ENCODE measurements at regions not wholly inside any gene's neighbourhood (a gene's known extent, or its start where the extent isn't known, plus 50 kb on each side); places are given as distances from the start of the nearest gene placed in this dataset.

DNA sequence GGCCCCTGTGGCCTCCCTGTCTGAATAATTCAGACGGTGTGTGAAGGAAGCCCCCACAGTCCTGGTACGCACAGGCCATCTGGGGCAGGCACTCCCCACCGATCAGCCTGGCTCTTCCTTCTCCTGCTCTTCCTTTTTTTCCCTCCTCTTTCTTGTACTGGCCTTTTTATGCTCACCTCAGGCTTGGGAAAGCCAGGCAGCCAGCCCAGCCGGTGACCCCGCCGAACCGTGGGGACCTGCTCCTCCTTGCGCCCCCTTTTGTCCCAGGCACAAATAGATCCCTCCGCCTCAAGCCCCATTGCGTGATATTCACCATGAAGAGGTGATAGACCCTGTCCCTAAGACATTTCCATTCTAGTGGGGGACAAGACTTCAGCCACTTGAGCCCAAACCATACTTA, 80.2 kb upstream of the BRD7 start:
- Histone ChIP-seq H3K4me1 (ENCODE audit: control insufficient read depth, extremely low read depth, insufficient read depth, low read length) (no peaks in the 10 kb centered on the region), H3K27ac (ENCODE audit: insufficient read depth, low read depth, low read length) (no peak overlapping the region), H3K9me3 (replicated peaks; ENCODE audit: control insufficient read depth, insufficient read depth, low read length) (no peaks in the 10 kb centered on the region), H3K9me1 (replicated peaks; ENCODE audit: control insufficient read depth, extremely low read depth, insufficient read depth, low read length) (no peaks in the 10 kb centered on the region), H3K36me3 (ENCODE audit: control insufficient read depth in 2 of 2, extremely low read depth in 1 of 2, insufficient read depth in 2 of 2, low read length in 2 of 2) (no peaks in the 10 kb centered on the region), H3K9ac (replicated peaks; ENCODE audit: extremely low read depth, insufficient read depth, low read length) (no peak overlapping the region), H3K4me2 (ENCODE audit: insufficient read depth, low read length) (no peak overlapping the region), H3K79me2 (ENCODE audit: control insufficient read depth, insufficient read depth, low read length) (no peaks in the 10 kb centered on the region), H4K20me1 (replicated peaks; ENCODE audit: control insufficient read depth, extremely low read depth, insufficient read depth, low read length) (no peaks in the 10 kb centered on the region), H3K27me3 (ENCODE audit: control insufficient read depth in 2 of 2, insufficient read depth in 2 of 2, low read length in 2 of 2) (no peaks in the 10 kb centered on the region), H2AFZ (ENCODE audit: low read depth, low read length) (no peak overlapping the region), H3K4me3 (replicated peaks in 1 of 3; ENCODE audit: insufficient read depth in 1 of 3, low read depth in 1 of 3, low read length in 3 of 3) (no peak overlapping the region)
- no peak for FAIRE-seq
- CTCF ChIA-PET, result no interaction called here
- TF ChIP-seq FOS (IDR thresholded peaks at IDR 0.05; ENCODE audit: borderline replicate concordance, insufficient read depth, low read length) (no peak), GATA2 (IDR thresholded peaks at IDR 0.05; ENCODE audit: insufficient read depth, insufficient read length, low read depth, low read length) (no peak), POLR2A (IDR thresholded peaks at IDR 0.05; ENCODE audit: low read depth, low read length) (no peak), MYC (IDR thresholded peaks at IDR 0.05; ENCODE audit: low read depth, low read length) (no peak), JUN (IDR thresholded peaks at IDR 0.05; ENCODE audit: borderline replicate concordance, insufficient read depth, insufficient read length, low read depth) (no peak), POLR2AphosphoS5 (IDR thresholded peaks at IDR 0.05; ENCODE audit: insufficient read depth, low read depth, low read length) (no peak), EZH2 (IDR thresholded peaks at IDR 0.05; ENCODE audit: borderline replicate concordance, low read depth, low read length, severe bottlenecking) (no peak)
- TF ChIP-seq, protein P1, sequence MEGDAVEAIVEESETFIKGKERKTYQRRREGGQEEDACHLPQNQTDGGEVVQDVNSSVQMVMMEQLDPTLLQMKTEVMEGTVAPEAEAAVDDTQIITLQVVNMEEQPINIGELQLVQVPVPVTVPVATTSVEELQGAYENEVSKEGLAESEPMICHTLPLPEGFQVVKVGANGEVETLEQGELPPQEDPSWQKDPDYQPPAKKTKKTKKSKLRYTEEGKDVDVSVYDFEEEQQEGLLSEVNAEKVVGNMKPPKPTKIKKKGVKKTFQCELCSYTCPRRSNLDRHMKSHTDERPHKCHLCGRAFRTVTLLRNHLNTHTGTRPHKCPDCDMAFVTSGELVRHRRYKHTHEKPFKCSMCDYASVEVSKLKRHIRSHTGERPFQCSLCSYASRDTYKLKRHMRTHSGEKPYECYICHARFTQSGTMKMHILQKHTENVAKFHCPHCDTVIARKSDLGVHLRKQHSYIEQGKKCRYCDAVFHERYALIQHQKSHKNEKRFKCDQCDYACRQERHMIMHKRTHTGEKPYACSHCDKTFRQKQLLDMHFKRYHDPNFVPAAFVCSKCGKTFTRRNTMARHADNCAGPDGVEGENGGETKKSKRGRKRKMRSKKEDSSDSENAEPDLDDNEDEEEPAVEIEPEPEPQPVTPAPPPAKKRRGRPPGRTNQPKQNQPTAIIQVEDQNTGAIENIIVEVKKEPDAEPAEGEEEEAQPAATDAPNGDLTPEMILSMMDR (IDR thresholded peaks at IDR 0.05; ENCODE audit: extremely low read depth in 1 of 2, insufficient read depth in 1 of 2, low read depth in 1 of 2, low read length in 2 of 2), result no peak
- TF ChIP-seq, protein P2, sequence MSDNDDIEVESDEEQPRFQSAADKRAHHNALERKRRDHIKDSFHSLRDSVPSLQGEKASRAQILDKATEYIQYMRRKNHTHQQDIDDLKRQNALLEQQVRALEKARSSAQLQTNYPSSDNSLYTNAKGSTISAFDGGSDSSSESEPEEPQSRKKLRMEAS (IDR thresholded peaks at IDR 0.05; ENCODE audit: insufficient read depth, insufficient read length), result no peak
- no peak for DNase-seq (ENCODE audit: low read depth, low spot score)
- POLR2A ChIA-PET, result no interaction called here
- intact Hi-C loops (cut with micrococcal nuclease) (no loop called here), dilution Hi-C loops (cut with MboI; ENCODE audit: extremely low pct_ligation_motif_present, low sequenced_read_pairs) (no loop called here)
- no TSS peak for BruUV-seq (replicated peaks)
